HL-60 (cell line): ENCODE measurements at regions not wholly inside any gene's neighbourhood (a gene's known extent, or its start where the extent isn't known, plus 50 kb on each side); places are given as distances from the start of the nearest gene placed in this dataset.

Experiments used
- DNase-seq, 2 experiments: peaks; one replicate each; pipeline ENCODE4 v3.0.0-alpha.2; 2010 to 2020; ENCODE audit warnings: low read depth in 1 of 2, low spot score in 1 of 2
- H3K27ac ChIP-seq: fragments of 250-450 bp; sonication (Bioruptor Pico); replicated peaks from 2 replicates; pipeline ENCODE4 v1.5.1; 2020; ENCODE audit warnings: mild to moderate bottlenecking, moderate library complexity
- H3K27me3 ChIP-seq: fragments of 250-450 bp; sonication (Bioruptor Pico); 2 replicates; pipeline ENCODE4 v1.5.1; 2021; ENCODE audit warnings: mild to moderate bottlenecking, moderate library complexity; ENCODE audit not compliant: insufficient read depth, poor library complexity, severe bottlenecking
- H3K4me3 ChIP-seq: replicated peaks from 2 replicates; pipeline ENCODE4 v1.5.1; 2011; ENCODE audit warnings: mild to moderate bottlenecking, control low read depth, low read length; ENCODE audit not compliant: insufficient read depth
- GABPA ChIP-seq: IDR thresholded peaks from 2 replicates; pipeline ENCODE4 v1.6.1; 2012; ENCODE audit warnings: low read depth
- POLR2AphosphoS5 ChIP-seq: IDR thresholded peaks from 2 replicates; pipeline ENCODE4 v1.6.1; 2012; ENCODE audit warnings: low read depth
- SPI1 ChIP-seq: IDR thresholded peaks from 2 replicates; pipeline ENCODE4 v1.6.1; 2012; ENCODE audit warnings: low read depth, mild to moderate bottlenecking, borderline replicate concordance
- TF ChIP-seq, protein P1 (sequence below): IDR thresholded peaks from one replicate; pipeline ENCODE4 v1.5.1; 2011; ENCODE audit warnings: low read length, control low read depth, inconsistent platforms; ENCODE audit not compliant: insufficient read depth
- TF ChIP-seq, protein P2 (sequence below): IDR thresholded peaks from 2 replicates; pipeline ENCODE4 v1.6.1; 2012; ENCODE audit warnings: low read depth; ENCODE audit not compliant: insufficient replicate concordance

DNA sequence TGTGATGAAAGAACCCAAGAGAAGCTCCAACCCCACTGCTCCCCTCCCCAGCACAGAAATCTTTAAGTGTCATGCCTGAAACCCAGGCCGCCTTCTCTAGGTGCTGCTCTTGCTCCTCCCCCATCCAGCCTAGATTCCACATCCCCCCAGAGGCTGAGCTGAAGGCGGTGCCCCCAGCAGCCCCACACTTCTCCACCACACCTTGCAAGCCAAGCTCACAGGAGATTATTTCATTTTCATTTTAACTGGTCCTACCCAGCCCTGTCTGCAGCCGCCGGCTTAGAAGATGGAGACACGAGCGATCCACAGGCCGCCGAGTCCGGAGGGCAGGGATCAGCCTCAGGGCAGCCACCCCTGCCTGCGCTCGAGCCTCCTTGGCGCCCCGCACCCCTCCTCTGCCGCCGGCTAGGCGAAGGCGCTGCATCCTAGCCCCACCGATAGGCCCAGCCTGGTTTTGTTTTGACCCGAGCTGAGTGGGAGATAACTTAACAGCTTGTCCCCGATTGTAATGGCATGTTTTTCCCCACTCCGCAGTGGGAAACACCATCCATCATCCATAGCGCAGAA lies 125.3 kb downstream of the RBFOX3 start:
- DNase-seq, result no peak
- H3K27me3 ChIP-seq, result peaks cover 23% of the 10 kb centered on the region
- TF ChIP-seq, protein P1, sequence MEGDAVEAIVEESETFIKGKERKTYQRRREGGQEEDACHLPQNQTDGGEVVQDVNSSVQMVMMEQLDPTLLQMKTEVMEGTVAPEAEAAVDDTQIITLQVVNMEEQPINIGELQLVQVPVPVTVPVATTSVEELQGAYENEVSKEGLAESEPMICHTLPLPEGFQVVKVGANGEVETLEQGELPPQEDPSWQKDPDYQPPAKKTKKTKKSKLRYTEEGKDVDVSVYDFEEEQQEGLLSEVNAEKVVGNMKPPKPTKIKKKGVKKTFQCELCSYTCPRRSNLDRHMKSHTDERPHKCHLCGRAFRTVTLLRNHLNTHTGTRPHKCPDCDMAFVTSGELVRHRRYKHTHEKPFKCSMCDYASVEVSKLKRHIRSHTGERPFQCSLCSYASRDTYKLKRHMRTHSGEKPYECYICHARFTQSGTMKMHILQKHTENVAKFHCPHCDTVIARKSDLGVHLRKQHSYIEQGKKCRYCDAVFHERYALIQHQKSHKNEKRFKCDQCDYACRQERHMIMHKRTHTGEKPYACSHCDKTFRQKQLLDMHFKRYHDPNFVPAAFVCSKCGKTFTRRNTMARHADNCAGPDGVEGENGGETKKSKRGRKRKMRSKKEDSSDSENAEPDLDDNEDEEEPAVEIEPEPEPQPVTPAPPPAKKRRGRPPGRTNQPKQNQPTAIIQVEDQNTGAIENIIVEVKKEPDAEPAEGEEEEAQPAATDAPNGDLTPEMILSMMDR, result no peak
- no peak for TF ChIP-seq GABPA
- TF ChIP-seq POLR2AphosphoS5, result no peak
- TF ChIP-seq, protein P2, sequence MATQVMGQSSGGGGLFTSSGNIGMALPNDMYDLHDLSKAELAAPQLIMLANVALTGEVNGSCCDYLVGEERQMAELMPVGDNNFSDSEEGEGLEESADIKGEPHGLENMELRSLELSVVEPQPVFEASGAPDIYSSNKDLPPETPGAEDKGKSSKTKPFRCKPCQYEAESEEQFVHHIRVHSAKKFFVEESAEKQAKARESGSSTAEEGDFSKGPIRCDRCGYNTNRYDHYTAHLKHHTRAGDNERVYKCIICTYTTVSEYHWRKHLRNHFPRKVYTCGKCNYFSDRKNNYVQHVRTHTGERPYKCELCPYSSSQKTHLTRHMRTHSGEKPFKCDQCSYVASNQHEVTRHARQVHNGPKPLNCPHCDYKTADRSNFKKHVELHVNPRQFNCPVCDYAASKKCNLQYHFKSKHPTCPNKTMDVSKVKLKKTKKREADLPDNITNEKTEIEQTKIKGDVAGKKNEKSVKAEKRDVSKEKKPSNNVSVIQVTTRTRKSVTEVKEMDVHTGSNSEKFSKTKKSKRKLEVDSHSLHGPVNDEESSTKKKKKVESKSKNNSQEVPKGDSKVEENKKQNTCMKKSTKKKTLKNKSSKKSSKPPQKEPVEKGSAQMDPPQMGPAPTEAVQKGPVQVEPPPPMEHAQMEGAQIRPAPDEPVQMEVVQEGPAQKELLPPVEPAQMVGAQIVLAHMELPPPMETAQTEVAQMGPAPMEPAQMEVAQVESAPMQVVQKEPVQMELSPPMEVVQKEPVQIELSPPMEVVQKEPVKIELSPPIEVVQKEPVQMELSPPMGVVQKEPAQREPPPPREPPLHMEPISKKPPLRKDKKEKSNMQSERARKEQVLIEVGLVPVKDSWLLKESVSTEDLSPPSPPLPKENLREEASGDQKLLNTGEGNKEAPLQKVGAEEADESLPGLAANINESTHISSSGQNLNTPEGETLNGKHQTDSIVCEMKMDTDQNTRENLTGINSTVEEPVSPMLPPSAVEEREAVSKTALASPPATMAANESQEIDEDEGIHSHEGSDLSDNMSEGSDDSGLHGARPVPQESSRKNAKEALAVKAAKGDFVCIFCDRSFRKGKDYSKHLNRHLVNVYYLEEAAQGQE, result no peak
- TF ChIP-seq SPI1, result no peak
- no peak overlapping the region for H3K4me3 ChIP-seq
- no peak overlapping the region for H3K27ac ChIP-seq

DNA sequence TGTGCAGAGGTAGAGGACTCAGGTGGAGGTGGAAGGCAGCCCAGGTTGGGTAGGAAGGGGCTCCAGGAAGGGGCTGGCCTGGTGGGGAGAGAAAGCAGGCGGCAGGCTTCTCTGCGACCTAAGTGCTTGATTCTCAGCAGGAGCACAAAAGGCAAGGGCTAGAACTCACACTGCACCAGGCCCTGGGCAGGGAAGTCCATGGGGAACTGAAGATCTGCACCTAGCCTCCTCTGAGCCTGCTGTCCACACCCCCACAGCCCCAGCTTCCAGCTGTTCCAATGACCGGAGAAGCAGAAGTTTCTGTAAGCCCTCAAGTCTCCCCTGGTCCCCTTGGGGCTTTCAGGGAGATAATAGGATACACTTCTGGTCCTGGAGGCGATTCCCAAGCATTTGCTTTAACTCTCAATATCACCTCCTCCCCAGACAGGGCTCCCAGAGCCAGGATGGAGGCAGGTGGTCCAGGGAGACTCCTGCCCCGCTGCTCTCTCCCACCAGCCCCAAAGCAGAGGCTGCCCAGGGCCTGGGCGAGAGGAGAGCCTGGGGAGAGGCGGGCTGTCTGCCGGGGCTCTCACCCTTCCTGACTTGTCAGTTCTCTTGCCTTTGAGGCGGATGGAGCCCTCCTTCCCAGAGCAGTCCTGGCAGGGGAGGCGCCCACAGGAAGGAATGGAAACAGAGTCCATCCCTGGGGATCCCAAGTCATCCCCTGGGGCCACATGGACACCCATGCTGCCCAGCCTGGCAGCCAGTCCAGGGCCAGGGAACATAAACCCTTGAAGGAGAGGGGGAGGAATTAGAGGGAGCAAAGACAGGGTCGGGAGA lies 126.0 kb downstream of the RBFOX3 start:
- H3K27ac ChIP-seq, result no peak overlapping the region
- TF ChIP-seq, protein P2, result no peak
- no peak for TF ChIP-seq POLR2AphosphoS5
- no peak for TF ChIP-seq SPI1
- TF ChIP-seq, protein P1, result no peak
- no peak for TF ChIP-seq GABPA

DNA sequence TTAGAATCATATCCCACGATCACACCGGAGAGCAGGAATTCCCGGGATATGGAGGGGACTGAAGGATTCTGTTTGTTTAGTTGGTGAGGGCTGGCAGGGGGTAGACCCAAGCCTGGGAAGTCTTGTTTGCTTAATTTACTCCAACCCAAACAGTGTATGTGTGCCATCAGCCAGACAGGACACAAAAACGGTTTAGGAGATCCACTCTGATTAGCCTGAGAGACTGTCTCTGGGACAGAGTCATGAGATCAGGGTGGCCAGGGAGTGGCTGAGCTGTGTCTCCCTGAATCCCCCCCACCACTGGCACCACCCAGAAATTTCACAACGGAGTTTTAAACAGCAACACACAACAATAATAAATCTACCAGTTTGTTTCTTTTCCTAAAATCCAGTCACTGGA lies 127.0 kb downstream of the RBFOX3 start:
- DNase-seq, result no peak
- H3K27ac ChIP-seq, result no peak overlapping the region
- peaks cover 23% of the 10 kb centered on the region for H3K27me3 ChIP-seq
- TF ChIP-seq SPI1 (no peak), POLR2AphosphoS5 (no peak), GABPA (no peak)
- TF ChIP-seq, protein P2, result no peak
- TF ChIP-seq, protein P1, result no peak
- no peak overlapping the region for H3K4me3 ChIP-seq

More for the DNA sequence above, 126.0 kb downstream of the RBFOX3 start:
- DNase-seq, result no peak
- Histone ChIP-seq H3K27me3 (peaks cover 23% of the 10 kb centered on the region), H3K4me3 (no peak overlapping the region)
